K562 (cell line): ENCODE measurements at regions not wholly inside any gene's neighbourhood (a gene's known extent, or its start where the extent isn't known, plus 50 kb on each side); places are given as distances from the start of the nearest gene placed in this dataset.

Experiments
- ATAC-seq: fragments of 200-7000 bp; cut with Tn5 transposase; 3 replicates; pipeline ENCODE4 v1.9.1; 2020; ENCODE audit warnings: moderate library complexity
- BruUV-seq: library from RNA; stranded (reverse); fragments of 400-500 nt; replicated peaks from 2 replicates; lab custom pipeline; 2021; lab: Mats Ljungman, UMichigan
- CTCF ChIA-PET: fragments of 300-600 bp; formaldehyde crosslinking; extraction: SDS; loops from one replicate; lab custom pipeline; 2021; ENCODE audit warnings: low intra/inter-chr PET ratio; lab: Yijun Ruan, JAX
- POLR2A ChIA-PET: fragments of 300-600, 350-650 bp; sonication (Branson Sonifier 250); formaldehyde crosslinking; extraction: SDS; loops from one replicate; lab custom pipeline; 2021; ENCODE audit warnings: antibody characterized with exemption, inconsistent platforms; lab: Yijun Ruan, JAX
- DNase-seq, 4 experiments: peaks; one replicate each; pipeline versions ENCODE4 v3.0.0 to v3.0.0-alpha.2; 2011 to 2018; ENCODE audit warnings: low spot score in 3 of 4, mixed read lengths in 3 of 4; ENCODE audit errors: extremely low read depth in 1 of 4
- FAIRE-seq: peaks from 2 replicates; lab custom pipeline; 2011; peaks lifted over from hg19 to GRCh38; lab: Jason Lieb, UNC
- H2AFZ ChIP-seq: 2 replicates; pipeline ENCODE4 v1.6.0; 2011; ENCODE audit warnings: low read depth, low read length, control low read depth, inconsistent platforms
- H3K27ac ChIP-seq: fragments of 200-600 bp; 3 replicates; pipeline ENCODE4 v1.8.0; 2011; ENCODE audit warnings: low read depth, mild to moderate bottlenecking, control low read depth, inconsistent platforms, low read length, moderate library complexity, mixed read lengths; ENCODE audit errors: extremely low read depth
- H3K27me3 ChIP-seq, 2 experiments: fragments of 300-600 bp in 1 of 2; 2 replicates in 1 of 2; 3 replicates in 1 of 2; pipeline versions ENCODE4 v1.6.0 to v1.8.0; 2011; ENCODE audit warnings: inconsistent platforms in 2 of 2, low read length in 2 of 2, mild to moderate bottlenecking in 1 of 2, mixed read lengths in 1 of 2, moderate library complexity in 1 of 2; ENCODE audit not compliant: control insufficient read depth in 2 of 2, insufficient read depth in 2 of 2
- H3K36me3 ChIP-seq: fragments of 300-600 bp; 3 replicates; pipeline ENCODE4 v1.8.0; 2011; ENCODE audit warnings: mild to moderate bottlenecking, low read length, inconsistent platforms; ENCODE audit not compliant: control insufficient read depth, insufficient read depth
- H3K4me1 ChIP-seq, 2 experiments: fragments of 200-600 bp in 1 of 2; replicated peaks in 1 of 2; 2 replicates in 1 of 2; 3 replicates in 1 of 2; pipeline versions ENCODE4 v1.5.1 to v1.8.0; 2011; ENCODE audit warnings: inconsistent platforms in 2 of 2, low read length in 2 of 2, mild to moderate bottlenecking in 1 of 2, mixed read lengths in 1 of 2, moderate library complexity in 1 of 2; ENCODE audit not compliant: control insufficient read depth in 2 of 2, insufficient read depth in 2 of 2
- H3K4me2 ChIP-seq: 2 replicates; pipeline ENCODE4 v1.6.1; 2011; ENCODE audit warnings: low read length, control low read depth, inconsistent platforms, mixed read lengths; ENCODE audit not compliant: insufficient read depth
- H3K4me3 ChIP-seq: fragments of 200-600 bp; sonication (generic), shearing (Covaris generic); 2 replicates; pipeline ENCODE4 v1.5.1; 2016; ENCODE audit warnings: control low read depth, inconsistent platforms
- H3K79me2 ChIP-seq: fragments of 200-600 bp; 3 replicates; pipeline ENCODE4 v1.8.0; 2011; ENCODE audit warnings: low read length, inconsistent platforms; ENCODE audit not compliant: control insufficient read depth, insufficient read depth
- H3K9ac ChIP-seq, 2 experiments: 2 replicates each; pipeline versions ENCODE4 v1.6.0 to v1.6.1; 2011; ENCODE audit warnings: low read depth in 2 of 2, low read length in 2 of 2, control low read depth in 1 of 2, inconsistent platforms in 1 of 2, mild to moderate bottlenecking in 1 of 2, mixed read lengths in 1 of 2; ENCODE audit not compliant: insufficient read depth in 1 of 2
- H3K9me1 ChIP-seq: one replicate; pipeline ENCODE4 v1.6.0; 2011; ENCODE audit warnings: inconsistent platforms, mild to moderate bottlenecking, low read length, moderate library complexity; ENCODE audit not compliant: control insufficient read depth, insufficient read depth
- H3K9me3 ChIP-seq: replicated peaks from 2 replicates; pipeline ENCODE4 v1.5.1; 2011; ENCODE audit warnings: low read depth, low read length, inconsistent platforms; ENCODE audit not compliant: control insufficient read depth, insufficient read depth
- H4K20me1 ChIP-seq: replicated peaks from 2 replicates; pipeline ENCODE4 v1.6.1; 2011; ENCODE audit warnings: low read length, inconsistent platforms, mixed read lengths; ENCODE audit not compliant: control insufficient read depth, insufficient read depth
- CBFB ChIP-seq: sonication (generic); formaldehyde crosslinking; IDR thresholded peaks from 2 replicates; pipeline ENCODE4 v1.4.0; 2020; ENCODE audit warnings: mild to moderate bottlenecking, missing genetic modification reagents
- CCAR2 ChIP-seq: fragments of 200-400 bp; formaldehyde crosslinking; IDR thresholded peaks from 2 replicates; pipeline ENCODE4 v1.6.1; 2017; ENCODE audit warnings: mild to moderate bottlenecking, low read depth, low read length
- CGGBP1 ChIP-seq: fragments of 250-450 bp; sonication (Bioruptor Pico); IDR thresholded peaks from 2 replicates; pipeline ENCODE4 v1.9.0; 2021; ENCODE audit warnings: mild to moderate bottlenecking
- GTF2F1 ChIP-seq: IDR thresholded peaks from 2 replicates; pipeline ENCODE4 v1.6.1; 2011; ENCODE audit warnings: low read depth, low read length, improper control_type of control experiment
- NEUROD1 ChIP-seq: fragments of 150-350 bp; IDR thresholded peaks from 2 replicates; pipeline ENCODE4 v1.6.1; 2014; ENCODE audit warnings: borderline replicate concordance, low read length, low read depth; ENCODE audit not compliant: partially characterized antibody
- SP1 ChIP-seq: sonication (generic); formaldehyde crosslinking; IDR thresholded peaks from 2 replicates; pipeline ENCODE4 v1.8.1; 2022; ENCODE audit warnings: mild to moderate bottlenecking, missing genetic modification reagents
- TBL1XR1 ChIP-seq, 2 experiments: IDR thresholded peaks; 2 replicates each; pipeline ENCODE4 v1.6.1; 2012; ENCODE audit warnings: improper control_type of control experiment in 2 of 2, low read length in 2 of 2, mild to moderate bottlenecking in 1 of 2
- ZKSCAN1 ChIP-seq: fragments of 150-350 bp; IDR thresholded peaks from 2 replicates; pipeline ENCODE4 v1.6.1; 2016; ENCODE audit warnings: low read depth, low read length
- ZNF354B ChIP-seq: fragments of 250-450 bp; sonication (Bioruptor Pico); IDR thresholded peaks from 2 replicates; pipeline ENCODE4 v1.4.0; 2020
- WGBS: fragments of 100-300 bp; shearing (Covaris generic); methylation state at CpG from one replicate; pipeline ENCODE4 v1.1.6; 2016; ENCODE audit warnings: low coverage, mixed read lengths; ENCODE audit not compliant: insufficient coverage; ENCODE audit errors: missing lambda C conversion rate; 5-methylcytosine and 5-hydroxymethylcytosine counted together
- in situ Hi-C: fragments of 300-500 bp; cut with MboI; formaldehyde crosslinking; loops from 4 replicates; pipeline ENCODE4 v1.15.0; 2018; ENCODE audit warnings: inconsistent platforms, mixed read lengths
- intact Hi-C: fragments of 100-400 bp; cut with micrococcal nuclease; formaldehyde crosslinking; loops from 2 replicates; pipeline ENCODE4 v1.14.2; 2022

- TF ChIP-seq CCAR2, result no peak
- TF ChIP-seq SP1 (CRISPR knock-in tag), result no peak
- TF ChIP-seq NEUROD1, result no peak
- no peak for TF ChIP-seq TBL1XR1 (IDR thresholded peaks at IDR 0.05; ENCODE audit: low read length in 2 of 2)
- TF ChIP-seq ZKSCAN1, result no peak
- TF ChIP-seq CBFB (CRISPR knock-in tag), result no peak
- TF ChIP-seq, all 486 proteins: peak for 0
Measured at GRCh38 chr5:25301836-25302235, 657.1 kb upstream of the CDH10 start (continued).

- ATAC-seq, result no peak
- Histone ChIP-seq H3K9ac (no peak overlapping the region), H3K27me3 (no peaks in the 10 kb centered on the region), H3K9me3 (no peaks in the 10 kb centered on the region; the same call in 1 of the 2 replicates), H3K9me1 (no peaks in the 10 kb centered on the region), H3K79me2 (no peaks in the 10 kb centered on the region), H4K20me1 (no peaks in the 10 kb centered on the region), H2AFZ (no peak overlapping the region)
- ChIA-PET CTCF (no interaction called here), POLR2A (no interaction called here)
- FAIRE-seq, result no peak
- in situ Hi-C loops, result no loop called here
- TF ChIP-seq GTF2F1, result no peak
- TF ChIP-seq ZNF354B (CRISPR knock-in tag), result no peak
- no peak for TF ChIP-seq CGGBP1 (CRISPR knock-in tag)
- TF ChIP-seq, all 486 proteins: peak for 0
- H3K36me3 ChIP-seq, result no peaks in the 10 kb centered on the region
- no peak for DNase-seq
- intact Hi-C loops, result no loop called here
- BruUV-seq, result no TSS peak
- no peak overlapping the region for H3K4me3 ChIP-seq
- no peaks in the 10 kb centered on the region for H3K4me1 ChIP-seq
- WGBS, result 0% methylated on average over 3 of the region's 3 CpGs
- no peak overlapping the region for H3K4me2 ChIP-seq
- H3K27ac ChIP-seq, result no peak overlapping the region
Measured at GRCh38 chr5:25295067-25295466, 650.3 kb upstream of the CDH10 start.
